GM18858 (cell line): ENCODE measurements at regions not wholly inside any gene's neighbourhood (a gene's known extent, or its start where the extent isn't known, plus 50 kb on each side); places are given as distances from the start of the nearest gene placed in this dataset.

Source experiments
- ATAC-seq: cut with Tn5 transposase; IDR thresholded peaks from one replicate; pipeline ENCODE4 v1.9.1; 2021; ENCODE audit not compliant: unreplicated experiment

DNA sequence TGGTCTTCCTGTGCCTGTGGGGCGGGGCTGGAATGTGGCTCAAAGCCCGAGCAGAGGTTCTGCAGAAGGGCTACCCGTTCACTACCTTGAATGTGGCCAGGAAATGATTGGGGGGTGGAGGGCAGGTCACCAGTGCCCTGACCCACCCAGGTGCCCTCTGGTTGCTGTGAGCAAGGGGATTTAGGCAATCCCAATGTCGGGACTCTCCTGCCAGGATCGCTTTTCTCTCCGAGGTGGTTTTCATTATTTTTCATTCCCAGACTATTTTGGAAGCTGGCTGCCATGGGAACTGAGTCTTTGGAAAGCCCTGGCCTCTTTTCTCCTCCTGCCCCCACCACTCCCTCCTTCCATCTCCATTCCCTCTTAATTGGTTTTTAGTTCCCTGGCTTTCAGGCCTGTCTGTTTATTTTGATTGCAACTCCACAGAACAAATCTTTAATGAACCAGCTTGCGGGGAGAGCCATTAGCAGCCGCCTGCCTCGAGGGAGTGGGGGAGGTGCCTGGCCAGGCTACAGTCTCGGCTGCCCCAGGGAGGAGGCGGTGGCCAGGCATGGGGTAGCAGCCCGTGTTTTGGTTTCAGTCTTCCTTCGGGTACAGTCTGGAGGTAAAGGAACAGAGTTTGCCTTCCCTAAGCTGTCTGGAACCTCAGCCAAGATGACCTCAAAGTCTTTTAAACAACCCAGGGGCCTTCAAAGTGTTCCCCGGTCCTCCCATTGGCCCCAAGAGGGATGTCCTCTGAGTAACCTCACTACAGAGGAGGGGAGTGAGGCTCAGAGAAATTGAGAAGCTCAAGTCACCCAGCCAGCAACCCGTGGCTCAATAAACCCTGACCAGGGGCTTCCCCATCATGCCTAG is 114.4 kb upstream of the HAAO start:
- ATAC-seq: no peak

DNA sequence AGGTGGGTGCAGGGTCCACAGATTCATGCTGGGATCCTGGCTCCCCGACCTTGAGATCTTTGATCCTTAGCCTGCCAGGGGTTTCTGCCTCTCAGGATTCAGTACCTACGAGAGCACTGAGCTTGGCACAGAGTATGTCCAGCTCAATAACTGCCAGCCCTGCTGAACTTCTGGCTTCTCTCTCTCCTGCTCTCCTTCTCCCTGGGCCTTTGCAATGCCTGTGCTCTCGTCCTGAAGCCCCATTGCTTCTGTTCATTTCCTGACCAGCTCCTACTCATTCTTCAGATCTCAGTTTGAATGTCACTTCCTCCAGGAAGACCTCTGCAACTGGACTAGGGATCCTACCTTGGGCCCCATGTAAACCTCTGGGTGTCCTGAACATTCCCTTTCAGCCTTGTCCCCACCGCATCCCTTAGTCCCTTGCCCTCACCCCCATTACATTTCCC is 113.8 kb upstream of the HAAO start:
- ATAC-seq: no peak

DNA sequence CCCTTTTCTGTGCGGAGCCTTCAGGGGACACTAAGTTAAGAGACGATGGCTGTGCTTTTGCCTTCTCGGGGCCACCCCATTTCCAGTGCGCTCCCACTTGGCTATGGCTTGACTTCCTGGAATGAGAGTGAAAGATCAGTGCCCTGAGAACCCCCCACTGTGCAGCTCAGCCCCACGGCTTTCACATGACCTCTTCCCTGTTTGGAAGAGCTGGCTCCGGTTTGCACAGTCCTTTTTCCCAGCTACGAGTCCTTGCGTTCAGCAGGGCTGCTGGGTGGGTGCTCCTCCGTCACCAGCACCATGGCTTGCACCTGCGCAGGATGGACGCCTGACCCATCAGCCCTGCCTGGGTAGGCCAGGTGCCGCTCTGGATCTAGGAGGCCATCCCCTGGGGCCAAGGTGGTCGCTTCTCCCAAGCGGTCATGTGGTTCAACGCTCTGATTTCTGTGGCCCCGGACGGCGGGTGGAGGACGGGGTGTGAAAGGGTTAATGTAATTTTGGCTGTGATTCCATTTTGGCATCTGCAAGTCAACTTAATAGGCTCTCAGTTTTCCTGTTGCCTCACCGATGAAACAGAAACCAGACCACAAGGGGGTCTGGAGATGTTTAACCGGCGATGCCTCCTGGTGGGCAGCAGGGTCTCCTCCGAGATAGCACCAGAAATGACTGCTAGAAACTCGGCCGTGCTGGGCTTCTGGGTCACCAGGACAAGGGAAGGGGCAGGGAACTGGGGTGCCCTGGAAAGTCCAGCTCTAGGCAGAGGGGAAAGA is 113.1 kb upstream of the HAAO start:
- no peak for ATAC-seq

DNA sequence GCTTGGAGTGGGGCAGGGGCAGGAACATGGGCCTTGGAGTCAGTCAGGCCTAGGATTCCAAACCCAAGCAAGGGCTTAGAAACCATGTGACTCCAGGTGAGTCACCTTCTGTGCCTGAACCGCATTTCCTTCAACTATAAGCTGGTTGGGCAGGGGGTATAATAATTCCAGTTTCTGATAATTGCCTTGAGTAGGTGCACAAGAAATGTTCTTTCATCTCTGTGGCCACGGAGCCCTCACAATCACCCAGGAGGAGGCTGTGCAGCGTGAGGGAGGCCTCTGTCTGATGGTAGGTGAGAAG is 112.1 kb upstream of the HAAO start:
- no peak for ATAC-seq

DNA sequence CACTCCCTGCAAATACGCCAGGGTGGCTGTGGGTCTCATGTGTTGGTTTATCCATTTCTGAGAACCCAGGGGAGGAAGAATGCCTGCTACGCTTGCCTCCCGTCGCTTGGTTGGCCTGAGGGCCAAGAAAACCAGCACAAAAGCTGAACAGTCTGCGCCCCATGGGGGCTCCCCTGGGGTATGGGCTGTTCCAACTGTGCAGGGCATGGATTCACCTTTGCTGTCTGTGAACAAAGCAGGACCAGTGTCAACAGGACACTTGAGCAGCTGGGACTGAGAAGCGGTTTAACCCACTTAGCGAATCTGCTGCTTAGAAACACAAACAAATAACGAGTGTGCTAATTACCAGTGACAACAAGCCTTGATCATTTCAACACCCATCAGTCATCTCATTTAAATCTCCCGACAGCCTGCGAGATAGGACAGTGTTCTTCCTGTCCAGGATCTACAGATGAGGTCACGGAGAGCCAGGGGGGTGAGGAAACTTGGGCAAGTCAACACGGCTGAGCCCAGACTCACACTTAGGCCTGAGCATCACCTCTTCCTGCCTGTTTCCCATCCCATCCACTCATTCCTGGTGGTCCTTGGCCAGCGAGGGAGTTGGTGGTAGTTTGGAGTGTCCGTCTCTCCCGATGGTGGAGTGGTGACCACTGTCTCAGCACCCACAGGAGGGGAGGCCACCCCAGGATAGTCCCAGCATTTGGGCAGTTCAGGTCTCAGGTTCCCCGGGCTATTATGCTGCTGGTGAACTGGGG is 111.6 kb upstream of the HAAO start:
- no peak for ATAC-seq

DNA sequence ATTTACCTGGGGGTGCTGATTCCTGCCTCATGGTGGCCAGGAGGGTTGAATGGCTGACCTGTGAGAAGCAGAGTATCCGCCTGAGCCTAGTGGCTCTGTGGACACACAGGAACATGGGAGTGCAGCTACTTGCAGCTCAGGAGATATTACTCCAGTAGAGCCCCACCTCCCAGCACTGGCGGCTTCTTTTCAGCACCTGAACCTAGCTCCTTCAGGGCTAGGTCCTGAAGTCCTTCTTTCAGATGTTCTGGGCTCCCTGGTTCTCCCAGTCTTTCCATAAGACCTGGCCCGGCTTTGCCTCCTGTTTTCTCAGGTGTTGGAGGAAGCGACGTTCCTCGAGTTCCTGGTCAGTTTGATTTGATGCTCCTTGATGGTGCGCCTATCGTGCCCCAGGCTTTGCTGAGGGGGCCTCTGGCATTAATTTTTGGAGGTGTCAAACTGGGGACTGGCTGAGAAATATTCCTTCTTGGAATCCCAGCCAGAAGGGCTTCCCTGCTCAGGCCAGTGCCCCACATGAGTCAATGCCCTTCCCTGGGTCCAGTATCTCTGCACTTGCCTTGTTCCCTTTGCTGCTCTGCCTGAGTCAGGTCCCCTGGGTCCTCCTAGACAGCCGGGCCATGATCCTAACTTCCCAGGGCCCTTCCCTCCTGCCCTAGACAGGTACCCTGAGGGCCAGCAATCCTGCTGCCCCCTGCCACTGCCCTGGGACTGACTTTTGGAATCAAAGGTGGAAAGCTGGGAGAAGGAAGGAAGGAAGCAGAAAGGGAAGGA is 110.7 kb upstream of the HAAO start:
- no peak for ATAC-seq

DNA sequence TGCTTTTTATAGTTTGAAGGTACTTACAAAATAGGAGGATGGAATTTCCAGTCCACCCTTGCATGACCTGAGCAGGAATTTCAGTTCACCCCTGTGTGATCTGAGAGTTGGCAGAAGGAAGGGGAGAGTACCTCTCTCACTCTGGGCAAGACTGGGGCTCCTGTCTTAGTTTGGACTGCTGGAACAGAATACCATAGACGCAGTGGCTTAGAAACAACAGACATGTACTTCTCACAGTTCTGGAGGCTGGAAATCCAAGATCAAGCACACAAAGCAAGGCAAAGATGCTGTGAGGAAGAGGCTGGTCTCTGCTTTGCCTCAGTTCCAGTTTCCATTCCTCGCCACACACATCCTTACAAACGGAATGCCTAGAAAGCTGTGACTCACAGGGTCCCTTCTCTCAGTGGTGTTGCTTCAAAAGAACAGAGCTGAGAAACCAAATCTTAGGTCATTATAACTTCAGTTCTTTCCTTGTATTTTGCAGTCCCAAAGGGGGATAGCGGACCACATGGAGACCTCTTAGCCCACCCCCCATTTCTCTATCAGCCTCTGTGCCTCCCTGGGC is 108.8 kb upstream of the HAAO start:
- no peak for ATAC-seq

DNA sequence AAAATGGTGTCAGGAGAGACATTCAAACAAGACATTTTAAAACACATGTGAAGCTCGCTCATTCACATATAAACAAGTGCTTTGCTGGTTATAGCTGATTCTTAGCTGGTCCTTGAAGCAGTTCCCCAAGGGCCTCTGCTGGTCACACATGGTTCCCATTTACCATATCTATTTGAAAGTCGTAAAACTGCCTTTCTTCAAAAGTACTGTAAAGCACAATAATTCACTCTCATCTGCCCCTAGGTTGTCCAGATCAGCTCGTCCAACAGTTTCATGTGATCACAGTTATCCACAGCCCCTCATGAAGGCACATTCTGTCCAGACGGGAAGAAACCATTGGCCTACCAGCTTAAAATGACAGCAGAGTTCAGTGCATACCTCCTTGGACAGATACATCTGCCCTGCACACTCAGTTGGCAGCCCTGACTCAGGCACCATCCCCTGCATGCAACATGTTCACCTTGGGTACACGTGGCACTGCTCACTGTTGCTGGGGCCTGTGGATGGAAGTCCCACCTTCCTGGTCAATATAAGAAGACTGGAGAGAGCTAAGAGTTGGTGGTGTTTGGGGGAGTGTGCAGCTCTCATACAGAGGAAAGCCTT is 108.0 kb upstream of the HAAO start:
- ATAC-seq: no peak

DNA sequence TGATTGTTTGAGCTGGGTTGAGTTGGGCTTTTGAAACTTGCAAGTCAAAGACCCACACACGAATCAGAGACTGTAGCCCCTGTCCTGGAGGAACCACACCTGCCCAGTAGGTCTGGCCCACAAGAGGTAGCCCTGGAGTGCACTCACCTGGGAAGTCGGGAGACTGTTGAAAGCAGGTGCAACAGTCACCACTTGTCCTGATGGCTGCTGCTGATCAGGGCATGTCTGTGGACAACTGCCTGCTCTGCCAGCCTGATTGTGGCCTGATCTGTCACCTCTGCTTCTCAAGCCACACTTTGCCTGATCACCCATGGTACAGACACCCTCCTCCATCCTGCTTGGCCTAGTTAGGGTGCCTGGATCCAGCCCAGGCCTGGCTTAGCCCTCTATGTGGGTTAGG is 105.0 kb upstream of the HAAO start:
- ATAC-seq: no peak

DNA sequence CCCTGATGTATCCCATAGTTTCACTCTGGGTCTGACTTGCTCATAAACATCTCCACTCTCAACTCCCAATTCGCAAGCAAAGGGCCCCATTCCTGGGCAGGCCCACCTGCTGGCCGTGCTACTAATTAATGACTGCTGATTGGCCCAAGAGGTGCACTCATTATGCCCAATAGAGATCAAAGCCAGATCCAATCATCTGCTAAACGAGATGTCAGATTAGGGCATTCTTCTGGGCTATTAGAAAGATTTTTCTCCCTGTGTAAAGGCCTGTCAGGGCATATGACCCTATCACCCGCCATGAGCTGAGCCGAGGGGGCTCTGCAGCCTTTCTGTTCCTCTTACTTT is 103.4 kb upstream of the HAAO start:
- ATAC-seq: no peak

DNA sequence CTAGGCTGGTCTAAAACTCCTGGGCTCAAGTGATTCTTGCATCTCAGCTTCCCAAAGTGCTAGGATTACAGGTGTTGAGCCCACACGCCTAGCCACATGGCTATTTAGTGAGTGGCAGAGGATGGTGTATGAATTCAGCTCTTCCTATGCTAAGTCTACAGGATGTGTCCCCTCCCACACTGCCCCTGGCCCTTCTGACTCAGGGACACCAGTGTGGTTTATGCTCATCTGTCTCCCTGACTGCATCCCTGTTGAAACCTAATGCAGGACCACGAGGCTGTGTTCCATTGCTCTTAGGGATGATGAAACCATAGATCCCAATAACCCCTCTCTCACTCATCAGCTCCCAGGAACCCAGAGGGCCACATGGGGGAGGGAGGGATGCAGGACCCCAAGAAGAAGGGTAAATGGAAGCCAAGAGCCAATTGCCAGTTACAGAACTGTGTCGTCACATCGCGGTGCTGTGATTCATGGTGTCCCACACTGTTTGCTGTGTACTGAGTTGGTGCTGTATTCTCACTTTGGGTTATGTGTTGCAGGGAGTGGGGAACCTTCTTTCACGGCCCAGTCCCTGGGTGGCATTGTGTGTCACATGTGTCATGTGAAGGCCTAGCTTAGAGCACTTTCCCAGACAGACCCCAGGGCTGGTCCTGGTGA is 102.9 kb upstream of the HAAO start:
- ATAC-seq: no peak

DNA sequence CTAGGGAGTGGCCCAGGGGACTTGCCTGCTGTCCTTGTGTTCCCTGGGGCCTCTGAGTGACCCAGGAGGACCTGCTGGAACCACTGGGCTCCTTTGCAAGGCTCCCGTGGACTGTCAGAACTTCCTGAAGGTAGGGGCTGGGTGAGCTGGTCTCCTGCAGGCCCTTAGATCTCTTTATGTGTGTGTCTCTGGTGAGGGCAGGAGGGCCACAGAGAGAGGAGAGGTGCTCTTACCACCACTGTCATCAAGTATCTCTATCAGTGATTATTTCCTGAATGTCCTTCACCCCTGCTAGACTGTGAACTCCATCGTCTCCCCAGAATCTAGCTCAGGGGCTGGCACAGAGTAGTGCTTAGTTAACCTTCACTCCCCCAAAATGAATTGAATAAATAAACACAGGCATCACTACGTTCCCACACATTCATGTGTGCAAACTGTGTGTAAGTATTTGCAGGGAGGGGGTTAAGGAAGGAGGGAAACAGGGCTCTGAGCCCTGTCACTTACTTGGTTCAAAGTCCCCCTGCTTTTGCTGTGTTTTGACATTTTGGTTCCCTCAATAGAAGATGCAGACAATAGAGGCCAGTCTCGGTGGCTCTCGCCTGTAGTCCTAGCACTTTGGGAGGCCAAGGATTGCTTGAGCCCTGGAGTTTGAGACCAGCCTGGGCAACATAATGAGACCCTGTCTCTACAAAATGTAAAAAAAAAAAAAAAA is 100.8 kb upstream of the HAAO start:
- no peak for ATAC-seq

DNA sequence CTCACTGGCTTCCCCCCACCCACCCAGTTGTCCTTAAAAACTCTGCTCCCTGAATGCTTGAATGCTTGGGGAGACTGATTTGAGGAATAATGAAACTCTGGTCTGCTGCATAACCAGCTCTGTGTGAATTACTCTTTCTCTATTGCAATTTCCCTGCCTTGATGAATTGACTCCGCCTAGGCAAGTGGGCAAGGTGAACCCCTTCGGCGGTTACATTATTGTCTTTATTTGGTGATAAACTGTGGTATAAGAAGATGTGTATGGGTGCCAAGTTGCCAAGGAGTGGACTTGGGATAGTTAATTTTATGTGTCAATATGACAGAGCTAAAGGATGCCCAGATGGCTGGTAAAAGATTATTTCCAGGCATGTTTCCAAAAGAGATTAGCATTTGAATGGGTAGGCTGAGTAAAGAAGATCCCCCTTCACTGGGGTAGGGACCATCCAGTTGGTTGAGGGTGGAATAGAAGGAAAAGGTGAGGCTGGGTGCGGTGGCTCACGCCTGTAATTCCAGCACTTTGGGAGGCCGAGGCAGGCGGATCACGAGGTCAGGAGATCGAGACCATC is 98.5 kb upstream of the HAAO start:
- no peak for ATAC-seq

DNA sequence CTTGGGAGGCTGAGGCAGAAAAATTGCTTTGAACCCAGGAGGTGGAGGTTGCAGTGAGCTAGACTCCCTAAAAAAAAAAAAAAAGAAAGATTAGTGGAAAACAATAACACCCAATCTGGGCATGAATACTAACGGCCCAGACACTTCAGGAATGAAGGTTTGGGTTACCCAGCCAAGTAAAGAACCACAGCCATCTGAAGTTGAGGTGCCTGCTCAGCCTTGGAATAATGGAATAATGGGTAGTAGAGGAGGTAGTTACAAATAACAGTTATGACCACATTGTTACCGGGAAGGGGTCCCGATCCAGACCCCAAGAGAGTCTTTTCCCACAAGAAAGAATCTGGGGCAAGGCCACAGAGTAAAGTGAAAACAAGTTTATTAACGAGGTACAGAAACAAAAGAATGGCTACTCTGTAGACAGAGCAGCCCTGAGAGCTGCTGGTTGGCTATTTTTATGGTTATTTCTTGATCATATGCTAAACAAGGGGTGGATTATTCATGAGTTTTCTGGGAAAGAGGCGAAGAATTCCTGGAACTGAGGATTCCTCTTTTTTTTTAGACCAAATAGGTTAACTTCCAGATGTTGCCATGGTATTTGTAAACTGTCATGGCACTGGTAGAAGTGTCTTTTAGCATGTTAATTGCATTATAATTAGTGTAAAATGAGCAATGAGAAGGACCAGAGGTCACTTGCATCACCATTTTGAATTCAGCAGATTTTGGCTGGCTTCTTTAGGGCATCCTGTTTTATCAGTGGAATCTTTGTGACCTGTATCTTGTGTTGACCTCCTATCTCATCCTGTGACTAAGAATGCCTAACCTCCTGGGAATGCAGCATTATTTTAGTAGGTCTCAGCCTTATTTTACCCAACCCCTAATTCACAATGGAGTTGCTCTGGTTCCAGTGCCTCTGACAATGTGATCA is 96.2 kb upstream of the HAAO start:
- ATAC-seq: no peak

DNA sequence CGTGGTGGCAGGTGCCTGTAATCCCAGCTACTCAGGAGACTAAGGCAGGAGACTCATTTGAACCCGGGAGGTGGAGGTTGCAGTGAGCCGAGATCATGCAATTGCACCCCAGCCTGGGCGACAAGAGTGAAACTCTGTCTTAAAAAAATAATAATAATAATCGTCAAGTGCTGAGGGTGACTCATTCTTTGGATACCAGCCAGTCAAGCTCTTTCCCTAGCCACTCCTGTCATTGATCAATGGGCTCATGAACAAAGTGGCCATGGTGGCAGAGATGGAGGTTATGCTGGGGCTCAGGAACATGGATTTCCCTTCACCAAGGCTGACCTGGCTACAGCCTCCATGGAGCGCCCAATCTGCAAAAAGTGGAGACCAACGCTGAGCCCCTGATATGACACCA is 94.5 kb upstream of the HAAO start:
- ATAC-seq: no peak

DNA sequence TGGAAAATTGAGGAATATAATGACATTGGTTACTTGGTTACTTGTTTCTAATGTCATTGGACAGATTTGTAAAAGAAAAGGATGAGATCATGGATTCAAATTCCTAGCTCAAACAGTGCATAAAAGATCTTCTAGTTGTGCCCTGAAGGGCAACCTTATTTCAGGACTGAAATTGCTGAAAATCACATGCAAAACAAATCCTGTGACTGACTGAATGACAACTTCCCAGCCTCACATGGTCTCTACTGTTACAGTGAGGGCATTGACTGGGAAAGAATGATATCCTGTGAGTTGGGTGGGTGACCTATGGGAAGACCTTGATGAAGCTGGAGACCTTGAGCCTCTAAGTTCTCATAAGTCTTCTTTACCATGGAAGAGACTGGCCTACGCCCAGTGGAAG is 90.4 kb upstream of the HAAO start:
- no peak for ATAC-seq

DNA sequence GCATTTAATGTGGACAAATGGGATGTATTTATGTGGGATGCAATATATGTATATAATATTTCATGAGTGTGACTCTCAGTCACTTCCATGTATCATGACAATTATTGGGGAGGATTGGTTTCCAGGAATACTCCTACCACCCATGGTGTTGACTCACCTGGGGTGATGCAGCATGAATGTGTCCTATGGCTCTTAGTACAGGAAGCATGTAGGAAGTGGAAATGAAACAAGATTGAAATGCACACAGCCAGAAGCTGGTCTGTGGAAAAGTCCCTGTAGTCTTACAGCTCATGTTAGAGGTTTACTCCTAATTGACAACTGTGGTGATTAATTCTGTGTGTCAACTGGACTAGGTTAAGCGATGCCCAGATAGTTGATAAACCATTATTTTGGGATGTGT is 89.3 kb upstream of the HAAO start:
- ATAC-seq: no peak
